H9 (cell line): ENCODE measurements at regions not wholly inside any gene's neighbourhood (a gene's known extent, or its start where the extent isn't known, plus 50 kb on each side); places are given as distances from the start of the nearest gene placed in this dataset.

Experiments used
- DNase-seq: peaks from one replicate; pipeline ENCODE4 v3.0.0-alpha.2; 2017
- H2AFZ ChIP-seq: one replicate; pipeline ENCODE4 v1.6.1; 2013; ENCODE audit warnings: mild to moderate bottlenecking, low read length, control low read depth, moderate library complexity
- H2AK5ac ChIP-seq: 2 replicates; pipeline ENCODE4 v1.6.1; 2013; ENCODE audit warnings: low read length, control low read depth, mixed read lengths; ENCODE audit not compliant: insufficient read length
- H2BK120ac ChIP-seq: one replicate; pipeline ENCODE4 v1.6.1; 2013; ENCODE audit warnings: low read depth, mild to moderate bottlenecking, low read length, control low read depth, inconsistent platforms; ENCODE audit not compliant: poor library complexity, severe bottlenecking
- H2BK12ac ChIP-seq: 2 replicates; pipeline ENCODE4 v1.6.1; 2013; ENCODE audit warnings: low read length, control low read depth, mixed read lengths, low read depth; ENCODE audit not compliant: insufficient read length
- H2BK15ac ChIP-seq: 2 replicates; pipeline ENCODE4 v1.6.1; 2013; ENCODE audit warnings: low read depth, low read length, control low read depth
- H2BK20ac ChIP-seq: one replicate; pipeline ENCODE4 v1.6.1; 2013; ENCODE audit warnings: low read depth, mild to moderate bottlenecking, low read length, control low read depth, inconsistent platforms; ENCODE audit not compliant: poor library complexity, severe bottlenecking
- H2BK5ac ChIP-seq: 2 replicates; pipeline ENCODE4 v1.6.1; 2013; ENCODE audit warnings: low read length, control low read depth, mixed read lengths; ENCODE audit not compliant: insufficient read length
- H3K14ac ChIP-seq: 2 replicates; pipeline ENCODE4 v1.6.1; 2013; ENCODE audit warnings: low read length, control low read depth; ENCODE audit not compliant: insufficient read depth
- H3K18ac ChIP-seq: 2 replicates; pipeline ENCODE4 v1.6.1; 2013; ENCODE audit warnings: low read depth, mild to moderate bottlenecking, mixed read lengths, low read length, control low read depth; ENCODE audit not compliant: insufficient read length
- H3K23ac ChIP-seq: 2 replicates; pipeline ENCODE4 v1.6.1; 2013; ENCODE audit warnings: low read length, control low read depth, mixed read lengths, low read depth; ENCODE audit not compliant: insufficient read length
- H3K23me2 ChIP-seq: 2 replicates; pipeline ENCODE4 v1.6.1; 2013; ENCODE audit warnings: low read depth, mild to moderate bottlenecking, mixed read lengths, low read length, control low read depth; ENCODE audit not compliant: insufficient read length, poor library complexity, severe bottlenecking
- H3K27ac ChIP-seq: 2 replicates; pipeline ENCODE4 v1.5.1; 2013; ENCODE audit warnings: low read length, control low read depth, mixed read lengths, low read depth; ENCODE audit not compliant: insufficient read length
- H3K27me3 ChIP-seq: 2 replicates; pipeline ENCODE4 v1.6.1; 2013; ENCODE audit warnings: low read length, control low read depth, inconsistent platforms; ENCODE audit not compliant: insufficient read depth
- H3K4ac ChIP-seq: 2 replicates; pipeline ENCODE4 v1.6.1; 2013; ENCODE audit warnings: low read depth, mild to moderate bottlenecking, control low read depth, inconsistent platforms, low read length, moderate library complexity
- H3K4me1 ChIP-seq: 2 replicates; pipeline ENCODE4 v1.6.1; 2013; ENCODE audit warnings: low read length, control low read depth, inconsistent platforms; ENCODE audit not compliant: insufficient read depth
- H3K4me2 ChIP-seq: 2 replicates; pipeline ENCODE4 v1.6.1; 2013; ENCODE audit warnings: low read length, control low read depth, mixed read lengths; ENCODE audit not compliant: insufficient read length, insufficient read depth
- H3K56ac ChIP-seq: 2 replicates; pipeline ENCODE4 v1.6.1; 2013; ENCODE audit warnings: low read depth, mild to moderate bottlenecking, mixed read lengths, low read length, control low read depth; ENCODE audit not compliant: insufficient read length
- H3K79me1 ChIP-seq: 2 replicates; pipeline ENCODE4 v1.6.1; 2013; ENCODE audit warnings: low read depth, mild to moderate bottlenecking, moderate library complexity, low read length, control low read depth, inconsistent platforms; ENCODE audit not compliant: insufficient read depth, poor library complexity, severe bottlenecking
- H3K79me2 ChIP-seq: 2 replicates; pipeline ENCODE4 v1.6.1; 2013; ENCODE audit warnings: low read length, control low read depth, inconsistent platforms; ENCODE audit not compliant: insufficient read depth
- H3K9ac ChIP-seq: 2 replicates; pipeline ENCODE4 v1.6.1; 2013; ENCODE audit warnings: low read length, control low read depth, mixed read lengths; ENCODE audit not compliant: insufficient read length; ENCODE audit errors: extremely low read depth
- H3K9me3 ChIP-seq: one replicate; pipeline ENCODE4 v1.6.1; 2013; ENCODE audit warnings: low read depth, low read length, inconsistent platforms; ENCODE audit not compliant: control insufficient read depth
- H3T11ph ChIP-seq: one replicate; pipeline ENCODE4 v1.6.1; 2013; ENCODE audit warnings: mild to moderate bottlenecking, low read length, control low read depth, inconsistent platforms
- H4K20me1 ChIP-seq: one replicate; pipeline ENCODE4 v1.6.1; 2013; ENCODE audit not compliant: control insufficient read depth, insufficient read length, insufficient read depth
- H4K5ac ChIP-seq: 2 replicates; pipeline ENCODE4 v1.6.1; 2013; ENCODE audit warnings: low read depth, mild to moderate bottlenecking, mixed read lengths, low read length, control low read depth; ENCODE audit not compliant: insufficient read length
- H4K8ac ChIP-seq: replicated peaks from 2 replicates; pipeline ENCODE4 v1.6.1; 2013; ENCODE audit warnings: low read length, control low read depth, mixed read lengths, low read depth; ENCODE audit not compliant: insufficient read length
- H4K91ac ChIP-seq: 2 replicates; pipeline ENCODE4 v1.6.1; 2013; ENCODE audit warnings: low read depth, mild to moderate bottlenecking, moderate library complexity, mixed read lengths, low read length, control low read depth; ENCODE audit not compliant: insufficient read length
- H3K27ac Mint-ChIP-seq, 3 experiments: 2 replicates in 2 of 3; 3 replicates in 1 of 3; pipeline ENCODE4 v1.8.0; 2020 to 2021; ENCODE audit warnings: mixed read lengths in 3 of 3, mild to moderate bottlenecking in 1 of 3, moderate library complexity in 1 of 3
- H3K27me3 Mint-ChIP-seq: 2 replicates; pipeline ENCODE4 v1.8.0; 2021; ENCODE audit warnings: low read depth, mild to moderate bottlenecking, moderate library complexity, mixed read lengths
- H3K36me3 Mint-ChIP-seq, 3 experiments: 2 replicates in 2 of 3; 3 replicates in 1 of 3; pipeline ENCODE4 v1.8.0; 2020 to 2021; ENCODE audit warnings: low read depth in 3 of 3, mixed read lengths in 3 of 3; ENCODE audit not compliant: insufficient read depth in 1 of 3
- H3K4me1 Mint-ChIP-seq, 2 experiments: 2 replicates each; pipeline ENCODE4 v1.8.0; 2020; ENCODE audit warnings: mixed read lengths in 2 of 2
- H3K4me3 Mint-ChIP-seq, 2 experiments: 2 replicates in 1 of 2; 3 replicates in 1 of 2; pipeline ENCODE4 v1.8.0; 2020 to 2021; ENCODE audit warnings: mild to moderate bottlenecking in 2 of 2, mixed read lengths in 2 of 2, moderate library complexity in 1 of 2
- H3K9me3 Mint-ChIP-seq, 2 experiments: 2 replicates in 1 of 2; 3 replicates in 1 of 2; pipeline ENCODE4 v1.8.0; 2020; ENCODE audit warnings: mild to moderate bottlenecking in 2 of 2, mixed read lengths in 2 of 2, moderate library complexity in 1 of 2
- CTCF ChIP-seq: fragments of 200-600 bp; sonication (generic); conservative IDR thresholded peaks from 3 replicates; pipeline ENCODE4 v1.8.0; 2021; ENCODE audit warnings: antibody characterized with exemption, mild to moderate bottlenecking
- WGBS: extraction: QIAGEN DNeasy Blood & Tissue Kit; methylation state at CpG from one replicate; pipeline ENCODE4 v1.1.7; 2013; ENCODE audit warnings: missing lambda C conversion rate, low lambda C conversion rate, mixed read lengths; ENCODE audit not compliant: insufficient read length; ENCODE audit errors: extremely low coverage; 5-methylcytosine and 5-hydroxymethylcytosine counted together

GRCh38 chr16:9614389-9614788, 522.9 kb downstream of the HAPSTR1 start:
- H2BK120ac ChIP-seq, result no peak overlapping the region
- no peaks in the 10 kb centered on the region for H3K9me3 ChIP-seq
- no peak overlapping the region for H2BK15ac ChIP-seq
- H3K4me2 ChIP-seq, result no peak overlapping the region
- no peak overlapping the region for H2BK5ac ChIP-seq
- no peak for TF ChIP-seq CTCF
- H3K23me2 ChIP-seq, result no peaks in the 10 kb centered on the region
- Mint-ChIP-seq H3K27ac (no peak overlapping the region), H3K27me3 (no peaks in the 10 kb centered on the region; the same call in 1 of the 2 replicates), H3K36me3 (peaks cover 2 to 5% (median 3%) of the 10 kb centered on the region in 3 experiments; a peak in 5 of 7 replicates), H3K4me3 (no peak overlapping the region), H3K4me1 (peaks cover 8 to 11% of the 10 kb centered on the region in 2 experiments), H3K9me3 (peaks cover 2 to 4% of the 10 kb centered on the region in 2 experiments; a peak in 4 of 5 replicates)
- no peak overlapping the region for H3K27ac ChIP-seq
- H3K4me1 ChIP-seq, result no peaks in the 10 kb centered on the region
- H2AFZ ChIP-seq, result no peak overlapping the region
- H3K18ac ChIP-seq, result no peak overlapping the region
- WGBS, result no CpG with 5 or more reads among the region's 6 CpGs
- H4K91ac ChIP-seq, result no peak overlapping the region
- no peaks in the 10 kb centered on the region for H3K27me3 ChIP-seq
- no peak overlapping the region for H3K9ac ChIP-seq
- no peak overlapping the region for H2BK20ac ChIP-seq
- H3T11ph ChIP-seq, result no peak overlapping the region
- H4K20me1 ChIP-seq, result no peaks in the 10 kb centered on the region
- H3K79me2 ChIP-seq, result no peaks in the 10 kb centered on the region
- no peak for DNase-seq
- H3K4ac ChIP-seq, result no peak overlapping the region
- no peak overlapping the region for H3K14ac ChIP-seq
- no peak overlapping the region for H4K8ac ChIP-seq
- no peak overlapping the region for H2AK5ac ChIP-seq
- no peaks in the 10 kb centered on the region for H3K79me1 ChIP-seq
- no peak overlapping the region for H4K5ac ChIP-seq
- no peak overlapping the region for H3K56ac ChIP-seq
- no peak overlapping the region for H2BK12ac ChIP-seq
- no peak overlapping the region for H3K23ac ChIP-seq
